Kidney epithelial cell (primary cell): ENCODE measurements at regions not wholly inside any gene's neighbourhood (a gene's known extent, or its start where the extent isn't known, plus 50 kb on each side); places are given as distances from the start of the nearest gene placed in this dataset.
A peak's percentile ranks its signal among the peaks of the same experiment; 100 is the strongest.

Experiments
- DNase-seq: peaks from one replicate; pipeline ENCODE4 v3.0.0-alpha.2; 2010; ENCODE audit warnings: low read depth
- H3K27me3 ChIP-seq: 2 replicates; pipeline ENCODE4 v1.6.0; 2011; ENCODE audit warnings: low read length; ENCODE audit not compliant: control insufficient read depth, insufficient read depth
- H3K36me3 ChIP-seq: 2 replicates; pipeline ENCODE4 v1.5.1; 2011; ENCODE audit warnings: low read length; ENCODE audit not compliant: control insufficient read depth, insufficient read depth
- H3K4me3 ChIP-seq: 2 replicates; pipeline ENCODE4 v1.5.1; 2011; ENCODE audit warnings: low read depth, mild to moderate bottlenecking, control low read depth, low read length
- CTCF ChIP-seq: IDR thresholded peaks from 2 replicates; pipeline ENCODE4 v1.5.1; 2011; ENCODE audit warnings: mild to moderate bottlenecking, moderate library complexity, low read length, control low read depth, inconsistent platforms; ENCODE audit not compliant: insufficient read depth, poor library complexity, severe bottlenecking

GRCh38 chr6:120056085-120056484, 706.5 kb upstream of the MAN1A1 start:
- peak; percentile 34 for TF ChIP-seq CTCF
- no peaks in the 10 kb centered on the region for H3K27me3 ChIP-seq
- DNase-seq, result no peak
- no peaks in the 10 kb centered on the region for H3K36me3 ChIP-seq
- H3K4me3 ChIP-seq, result no peak overlapping the region

GRCh38 chr6:120055071-120055470, 705.5 kb upstream of the MAN1A1 start:
- no peak for TF ChIP-seq CTCF
- H3K36me3 ChIP-seq, result no peaks in the 10 kb centered on the region
- no peak for DNase-seq
- no peak overlapping the region for H3K4me3 ChIP-seq
- H3K27me3 ChIP-seq, result no peaks in the 10 kb centered on the region

GRCh38 chr6:120039664-120040063, 690.1 kb upstream of the MAN1A1 start:
- Histone ChIP-seq H3K4me3 (no peak overlapping the region), H3K27me3 (no peaks in the 10 kb centered on the region), H3K36me3 (no peaks in the 10 kb centered on the region)
- DNase-seq, result no peak
- TF ChIP-seq CTCF, result no peak

- Histone ChIP-seq H3K27me3 (no peaks in the 10 kb centered on the region), H3K4me3 (no peak overlapping the region), H3K36me3 (no peaks in the 10 kb centered on the region)
- no peak for TF ChIP-seq CTCF
- no peak for DNase-seq
These were observed 682.3 kb upstream of the MAN1A1 start for GRCh38 chr6:120031837-120032236.

GRCh38 chr6:120026791-120027190, 677.2 kb upstream of the MAN1A1 start:
- TF ChIP-seq CTCF, result no peak
- Histone ChIP-seq H3K36me3 (no peaks in the 10 kb centered on the region), H3K4me3 (no peak overlapping the region), H3K27me3 (no peaks in the 10 kb centered on the region)
- DNase-seq, result no peak

GRCh38 chr6:120010075-120010474, 660.5 kb upstream of the MAN1A1 start:
- no peaks in the 10 kb centered on the region for H3K27me3 ChIP-seq
- DNase-seq, result no peak
- no peak overlapping the region for H3K4me3 ChIP-seq
- no peak for TF ChIP-seq CTCF
- no peaks in the 10 kb centered on the region for H3K36me3 ChIP-seq
